Ectodermal cell (in vitro differentiated cells): ENCODE measurements at regions not wholly inside any gene's neighbourhood (a gene's known extent, or its start where the extent isn't known, plus 50 kb on each side); places are given as distances from the start of the nearest gene placed in this dataset.
"Not testable (repeated sequence)": the region's sequence is repeated elsewhere in the genome, so short reads cannot be mapped to it uniquely, and the experiment has no call there.

ENCODE experiments used
- H3K27ac ChIP-seq: 2 replicates; pipeline ENCODE4 v1.7.0; 2013; ENCODE audit warnings: mild to moderate bottlenecking, low read depth, low read length; ENCODE audit not compliant: insufficient read depth, poor library complexity, severe bottlenecking
- H3K27me3 ChIP-seq: 2 replicates; pipeline ENCODE4 v1.7.0; 2013; ENCODE audit warnings: mild to moderate bottlenecking, low read length; ENCODE audit not compliant: insufficient read depth, control insufficient read depth, poor library complexity, severe bottlenecking
- H3K36me3 ChIP-seq: one replicate; pipeline ENCODE4 v1.7.0; 2013; ENCODE audit warnings: low read length; ENCODE audit not compliant: control insufficient read depth, insufficient read depth
- H3K4me1 ChIP-seq: one replicate; pipeline ENCODE4 v1.7.0; 2013; ENCODE audit warnings: low read length; ENCODE audit not compliant: control insufficient read depth, insufficient read depth
- H3K4me3 ChIP-seq: 2 replicates; pipeline ENCODE4 v1.7.0; 2013; ENCODE audit warnings: low read depth, low read length, control low read depth; ENCODE audit not compliant: insufficient read depth
- H3K9me3 ChIP-seq: 2 replicates; pipeline ENCODE4 v1.7.0; 2013; ENCODE audit warnings: mild to moderate bottlenecking, low read length, moderate library complexity; ENCODE audit not compliant: control insufficient read depth
- WGBS, 2 experiments: methylation state at CpG; one replicate each; pipeline ENCODE4 v1.1.7; 2013; ENCODE audit warnings: missing lambda C conversion rate in 2 of 2; 5-methylcytosine and 5-hydroxymethylcytosine counted together

- Histone ChIP-seq H3K4me3 (no peak overlapping the region), H3K27ac (no peak overlapping the region), H3K36me3 (no peaks in the 10 kb centered on the region), H3K27me3 (no peaks in the 10 kb centered on the region), H3K9me3 (no peaks in the 10 kb centered on the region), H3K4me1 (peaks cover 18% of the 10 kb centered on the region)
- 60 to 73% methylated on average over 3 of the region's 3 CpGs for WGBS, 2 experiments
These were observed 463.3 kb downstream of the STK39 start for GRCh38 chr2:167784084-167784425.

GRCh38 chr2:167783261-167784083 lies 463.9 kb downstream of the STK39 start:
- Histone ChIP-seq H3K4me3 (no peak overlapping the region), H3K9me3 (no peaks in the 10 kb centered on the region), H3K4me1 (peaks cover 18% of the 10 kb centered on the region), H3K36me3 (no peaks in the 10 kb centered on the region), H3K27me3 (no peaks in the 10 kb centered on the region), H3K27ac (no peak overlapping the region)
- WGBS, 2 experiments = 34 to 49% methylated on average over 4 to 5 of the region's 5 CpGs

- not testable (repeated sequence) for H3K4me3 ChIP-seq, H3K27me3 ChIP-seq, H3K36me3 ChIP-seq, H3K27ac ChIP-seq, H3K9me3 ChIP-seq
- WGBS, 2 experiments = 94 to 96% methylated on average over 8 of the region's 8 CpGs
- peaks cover 18% of the 10 kb centered on the region for H3K4me1 ChIP-seq
These were observed 465.8 kb downstream of the STK39 start for GRCh38 chr2:167781629-167782028.

GRCh38 chr2:167776359-167776758 lies 471.0 kb downstream of the STK39 start:
- Histone ChIP-seq H3K9me3 (no peaks in the 10 kb centered on the region), H3K27me3 (no peaks in the 10 kb centered on the region), H3K27ac (no peak overlapping the region), H3K4me3 (no peak overlapping the region), H3K4me1 (no peaks in the 10 kb centered on the region), H3K36me3 (no peaks in the 10 kb centered on the region)
- 89 to 90% methylated on average over 10 of the region's 10 CpGs for whole genome bisulfite sequencing, 2 experiments

GRCh38 chr2:167771628-167772027 lies 475.8 kb downstream of the STK39 start:
- 59 to 66% methylated on average over 2 of the region's 2 CpGs for WGBS, 2 experiments
- Histone ChIP-seq H3K27ac (no peak overlapping the region), H3K27me3 (no peaks in the 10 kb centered on the region), H3K36me3 (no peaks in the 10 kb centered on the region), H3K4me1 (peaks cover 5% of the 10 kb centered on the region), H3K4me3 (no peak overlapping the region), H3K9me3 (no peaks in the 10 kb centered on the region)

GRCh38 chr2:167769020-167769419 lies 478.4 kb downstream of the STK39 start:
- Histone ChIP-seq H3K27ac (no peak overlapping the region), H3K4me1 (peaks cover 5% of the 10 kb centered on the region), H3K9me3 (no peaks in the 10 kb centered on the region), H3K27me3 (no peaks in the 10 kb centered on the region), H3K4me3 (no peak overlapping the region), H3K36me3 (no peaks in the 10 kb centered on the region)
- no CpG with 5 or more reads among the region's 1 CpG for WGBS, 2 experiments

GRCh38 chr2:167767830-167768229 lies 479.6 kb downstream of the STK39 start:
- H3K27ac ChIP-seq = no peak overlapping the region
- no peak overlapping the region for H3K4me3 ChIP-seq
- H3K36me3 ChIP-seq = no peaks in the 10 kb centered on the region
- no peaks in the 10 kb centered on the region for H3K27me3 ChIP-seq
- peaks cover 5% of the 10 kb centered on the region for H3K4me1 ChIP-seq
- H3K9me3 ChIP-seq = no peaks in the 10 kb centered on the region

- Histone ChIP-seq H3K27ac (no peak overlapping the region), H3K4me3 (no peak overlapping the region), H3K9me3 (no peaks in the 10 kb centered on the region), H3K4me1 (peaks cover 5% of the 10 kb centered on the region), H3K36me3 (no peaks in the 10 kb centered on the region), H3K27me3 (no peaks in the 10 kb centered on the region)
- 93 to 97% methylated on average over 8 of the region's 9 CpGs for WGBS, 2 experiments
These were observed 482.5 kb downstream of the STK39 start for GRCh38 chr2:167764772-167765341.

- 90 to 100% methylated on average over 2 of the region's 3 CpGs for WGBS, 2 experiments
- peaks cover 2% of the 10 kb centered on the region for H3K4me1 ChIP-seq
- H3K27ac ChIP-seq = no peak overlapping the region
- H3K4me3 ChIP-seq = no peak overlapping the region
- no peaks in the 10 kb centered on the region for H3K27me3 ChIP-seq
- H3K9me3 ChIP-seq = no peaks in the 10 kb centered on the region
- no peaks in the 10 kb centered on the region for H3K36me3 ChIP-seq
These were observed 485.8 kb downstream of the STK39 start for GRCh38 chr2:167761465-167762136.

GRCh38 chr2:167759531-167759930 lies 487.9 kb downstream of the STK39 start:
- Histone ChIP-seq H3K4me1 (peaks cover 8% of the 10 kb centered on the region), H3K27me3 (no peaks in the 10 kb centered on the region), H3K9me3 (no peaks in the 10 kb centered on the region), H3K4me3 (no peak overlapping the region), H3K27ac (no peak overlapping the region), H3K36me3 (no peaks in the 10 kb centered on the region)
- WGBS, 2 experiments = 95 to 96% methylated on average over 3 of the region's 3 CpGs
